ENCODE measurements at regions not wholly inside any gene's neighbourhood (a gene's known extent, or its start where the extent isn't known, plus 50 kb on each side); places are given as distances from the start of the nearest gene placed in this dataset.

DNA sequence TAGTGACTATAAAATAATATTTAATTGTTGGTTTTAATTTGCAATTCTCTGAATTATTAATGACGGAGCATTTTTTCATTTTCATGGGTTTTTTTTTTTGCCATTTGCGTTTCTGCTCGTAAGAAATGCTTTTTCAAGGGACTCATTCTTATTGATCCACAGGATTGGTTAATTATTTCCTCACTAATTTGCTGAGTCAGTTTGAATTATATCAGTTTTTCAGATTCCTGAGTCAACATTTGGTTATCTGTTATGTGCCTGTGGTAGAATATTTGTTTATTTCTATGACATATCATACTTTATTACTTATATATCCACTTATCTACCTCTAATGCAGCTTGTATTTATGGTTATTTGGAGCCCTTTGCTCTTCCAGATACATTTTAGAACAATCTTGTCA lies 257.0 kb upstream of the BTBD3 start:
- Histone ChIP-seq H3K4me3 (ENCODE audit: insufficient read depth, low read depth, low read length) (no peak overlapping the region), H2BK20ac (ENCODE audit: low read depth, low read length) (no peak overlapping the region), H3K9me3 (ENCODE audit: control insufficient read depth, insufficient read depth, low read length) (no peaks in the 10 kb centered on the region), H3K4me1 (ENCODE audit: control insufficient read depth, insufficient read depth, low read length) (no peaks in the 10 kb centered on the region), H2AK5ac (ENCODE audit: low read depth, low read length) (no peak overlapping the region), H3K23ac (ENCODE audit: low read depth, low read length) (no peak overlapping the region), H3K27ac (ENCODE audit: insufficient read depth, low read length) (no peak overlapping the region), H3K18ac (ENCODE audit: low read depth, low read length) (no peak overlapping the region), H3K4me2 (ENCODE audit: low read depth, low read length) (no peak overlapping the region), H2BK15ac (ENCODE audit: low read depth, low read length) (no peak overlapping the region), H4K8ac (ENCODE audit: low read depth in 2 of 2, low read length in 2 of 2) (no peak overlapping the region), H3K14ac (replicated peaks; ENCODE audit: low read depth, low read length) (no peak overlapping the region), H2AFZ (replicated peaks; ENCODE audit: low read length, poor library complexity) (no peak overlapping the region), H3K79me1 (ENCODE audit: low read depth in 1 of 2, low read length in 2 of 2) (no peaks in the 10 kb centered on the region), H4K5ac (ENCODE audit: low read depth, low read length) (no peak overlapping the region), H4K91ac (ENCODE audit: insufficient read depth, low read depth, low read length) (no peak overlapping the region), H3K9me1 (ENCODE audit: insufficient read depth, low read length) (no peaks in the 10 kb centered on the region), H3K36me3 (ENCODE audit: control insufficient read depth, insufficient read depth, low read length) (no peaks in the 10 kb centered on the region), H2BK120ac (ENCODE audit: low read depth, low read length) (no peak overlapping the region), H4K20me1 (ENCODE audit: insufficient read depth, low read length) (no peaks in the 10 kb centered on the region), H2AK9ac (replicated peaks; ENCODE audit: low read depth, low read length, poor library complexity) (no peak overlapping the region), H3K9ac (ENCODE audit: low read depth, low read length) (no peak overlapping the region), H3K4ac (ENCODE audit: low read depth, low read length) (no peak overlapping the region), H2BK5ac (ENCODE audit: low read depth, low read length, poor library complexity, severe bottlenecking) (no peak overlapping the region), H3K27me3 (ENCODE audit: control insufficient read depth, insufficient read depth, low read length) (no peaks in the 10 kb centered on the region), H3K56ac (ENCODE audit: extremely low read depth, insufficient read depth, low read length) (no peak overlapping the region)
- WGBS, 2 experiments (ENCODE audit: extremely low coverage in 2 of 2, insufficient read length in 1 of 2): no CpG with 5 or more reads among the region's 3 CpGs
- dilution Hi-C loops (cut with HindIII; ENCODE audit: low sequenced_read_pairs, unreplicated experiment): no loop called here
- ChIA-PET CTCF (no interaction called here), POLR2A (ENCODE audit: unreplicated experiment) (no interaction called here)
- intact Hi-C loops (cut with micrococcal nuclease): no loop called here
- ATAC-seq (ENCODE audit: low read depth) (no peak), DNase-seq (no peak)
- BruUV-seq (replicated peaks): no TSS peak
- no peak for TF ChIP-seq CEBPB (IDR thresholded peaks at IDR 0.05; ENCODE audit: low read depth, low read length)
- TF ChIP-seq FOS (IDR thresholded peaks at IDR 0.05; ENCODE audit: low read depth, low read length): no peak
- TF ChIP-seq, protein P1, sequence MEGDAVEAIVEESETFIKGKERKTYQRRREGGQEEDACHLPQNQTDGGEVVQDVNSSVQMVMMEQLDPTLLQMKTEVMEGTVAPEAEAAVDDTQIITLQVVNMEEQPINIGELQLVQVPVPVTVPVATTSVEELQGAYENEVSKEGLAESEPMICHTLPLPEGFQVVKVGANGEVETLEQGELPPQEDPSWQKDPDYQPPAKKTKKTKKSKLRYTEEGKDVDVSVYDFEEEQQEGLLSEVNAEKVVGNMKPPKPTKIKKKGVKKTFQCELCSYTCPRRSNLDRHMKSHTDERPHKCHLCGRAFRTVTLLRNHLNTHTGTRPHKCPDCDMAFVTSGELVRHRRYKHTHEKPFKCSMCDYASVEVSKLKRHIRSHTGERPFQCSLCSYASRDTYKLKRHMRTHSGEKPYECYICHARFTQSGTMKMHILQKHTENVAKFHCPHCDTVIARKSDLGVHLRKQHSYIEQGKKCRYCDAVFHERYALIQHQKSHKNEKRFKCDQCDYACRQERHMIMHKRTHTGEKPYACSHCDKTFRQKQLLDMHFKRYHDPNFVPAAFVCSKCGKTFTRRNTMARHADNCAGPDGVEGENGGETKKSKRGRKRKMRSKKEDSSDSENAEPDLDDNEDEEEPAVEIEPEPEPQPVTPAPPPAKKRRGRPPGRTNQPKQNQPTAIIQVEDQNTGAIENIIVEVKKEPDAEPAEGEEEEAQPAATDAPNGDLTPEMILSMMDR (conservative IDR thresholded peaks at IDR 0.05; ENCODE audit: low read depth, low read length): no peak
- no peak for TF ChIP-seq RAD21 (IDR thresholded peaks at IDR 0.05; ENCODE audit: low read length)
- TF ChIP-seq MAFK (IDR thresholded peaks at IDR 0.05; ENCODE audit: low read depth, low read length): peak; percentile 79
- TF ChIP-seq POLR2A (IDR thresholded peaks at IDR 0.05; ENCODE audit: low read depth, low read length): no peak
- TF ChIP-seq, protein P2, sequence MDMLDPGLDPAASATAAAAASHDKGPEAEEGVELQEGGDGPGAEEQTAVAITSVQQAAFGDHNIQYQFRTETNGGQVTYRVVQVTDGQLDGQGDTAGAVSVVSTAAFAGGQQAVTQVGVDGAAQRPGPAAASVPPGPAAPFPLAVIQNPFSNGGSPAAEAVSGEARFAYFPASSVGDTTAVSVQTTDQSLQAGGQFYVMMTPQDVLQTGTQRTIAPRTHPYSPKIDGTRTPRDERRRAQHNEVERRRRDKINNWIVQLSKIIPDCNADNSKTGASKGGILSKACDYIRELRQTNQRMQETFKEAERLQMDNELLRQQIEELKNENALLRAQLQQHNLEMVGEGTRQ (IDR thresholded peaks at IDR 0.05; ENCODE audit: low read depth, low read length): no peak
- no peak for TF ChIP-seq MAZ (IDR thresholded peaks at IDR 0.05; ENCODE audit: borderline replicate concordance, low read depth, low read length)
- in situ Hi-C loops (cut with MboI; ENCODE audit: low sequenced_read_pairs): no loop called here
